HG03060 (cell line): ENCODE measurements at regions not wholly inside any gene's neighbourhood (a gene's known extent, or its start where the extent isn't known, plus 50 kb on each side); places are given as distances from the start of the nearest gene placed in this dataset.
"Not testable (repeated sequence)": the region's sequence is repeated elsewhere in the genome, so short reads cannot be mapped to it uniquely, and the experiment has no call there.

Source experiments
- ATAC-seq: cut with Tn5 transposase; IDR thresholded peaks from one replicate; pipeline ENCODE4 v1.9.1; 2021; ENCODE audit warnings: low read depth, moderate number of reproducible peaks; ENCODE audit not compliant: unreplicated experiment

- no peak for ATAC-seq
These were observed 101.2 kb downstream of the VPREB1 start for GRCh38 chr22:22345781-22346180.

DNA sequence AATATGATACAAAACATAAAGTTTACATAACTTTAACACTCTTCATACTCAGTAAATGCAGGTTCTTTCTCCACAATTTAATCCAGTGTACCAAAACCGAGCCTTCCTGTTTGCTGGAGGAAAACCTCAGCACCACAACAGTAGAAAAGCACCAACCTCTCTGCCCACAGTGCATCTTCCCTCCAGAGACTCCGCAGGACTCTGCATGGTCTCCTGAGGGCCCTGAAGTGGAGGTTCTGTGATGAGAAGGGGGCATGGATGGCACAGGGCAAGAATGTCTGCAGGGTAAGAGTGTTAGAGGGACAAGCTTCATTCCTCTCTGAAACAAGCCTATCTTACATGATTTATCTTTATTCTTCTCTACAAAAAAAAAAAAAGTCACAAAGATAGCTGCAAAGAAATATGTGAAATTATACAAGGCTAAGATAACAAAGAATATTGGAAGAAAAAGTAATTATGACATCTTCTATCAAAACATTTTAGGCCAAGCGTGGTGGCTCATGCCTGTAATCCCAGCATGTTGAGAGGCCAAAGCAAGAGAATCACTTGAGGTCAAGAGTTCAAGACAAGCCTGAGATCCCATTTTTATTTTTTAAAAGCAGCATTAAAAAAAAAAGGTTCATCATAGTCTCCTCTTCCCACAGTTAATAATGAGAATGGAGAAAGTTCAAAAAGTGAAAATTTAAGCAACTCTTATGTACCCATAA is 102.0 kb downstream of the VPREB1 start:
- no peak for ATAC-seq

GRCh38 chr22:22348127-22348814 is 103.7 kb downstream of the VPREB1 start:
- no peak for ATAC-seq

GRCh38 chr22:22348815-22349454 is 104.3 kb downstream of the VPREB1 start:
- no peak for ATAC-seq

- no peak for ATAC-seq
These were observed 104.9 kb downstream of the VPREB1 start for GRCh38 chr22:22349455-22349836.

GRCh38 chr22:22351366-22351765 is 106.8 kb downstream of the VPREB1 start:
- ATAC-seq = no peak

- ATAC-seq = no peak
These were observed 107.9 kb downstream of the VPREB1 start for GRCh38 chr22:22352371-22352999.

- no peak for ATAC-seq
These were observed 110.7 kb downstream of the VPREB1 start for GRCh38 chr22:22355096-22355834.

DNA sequence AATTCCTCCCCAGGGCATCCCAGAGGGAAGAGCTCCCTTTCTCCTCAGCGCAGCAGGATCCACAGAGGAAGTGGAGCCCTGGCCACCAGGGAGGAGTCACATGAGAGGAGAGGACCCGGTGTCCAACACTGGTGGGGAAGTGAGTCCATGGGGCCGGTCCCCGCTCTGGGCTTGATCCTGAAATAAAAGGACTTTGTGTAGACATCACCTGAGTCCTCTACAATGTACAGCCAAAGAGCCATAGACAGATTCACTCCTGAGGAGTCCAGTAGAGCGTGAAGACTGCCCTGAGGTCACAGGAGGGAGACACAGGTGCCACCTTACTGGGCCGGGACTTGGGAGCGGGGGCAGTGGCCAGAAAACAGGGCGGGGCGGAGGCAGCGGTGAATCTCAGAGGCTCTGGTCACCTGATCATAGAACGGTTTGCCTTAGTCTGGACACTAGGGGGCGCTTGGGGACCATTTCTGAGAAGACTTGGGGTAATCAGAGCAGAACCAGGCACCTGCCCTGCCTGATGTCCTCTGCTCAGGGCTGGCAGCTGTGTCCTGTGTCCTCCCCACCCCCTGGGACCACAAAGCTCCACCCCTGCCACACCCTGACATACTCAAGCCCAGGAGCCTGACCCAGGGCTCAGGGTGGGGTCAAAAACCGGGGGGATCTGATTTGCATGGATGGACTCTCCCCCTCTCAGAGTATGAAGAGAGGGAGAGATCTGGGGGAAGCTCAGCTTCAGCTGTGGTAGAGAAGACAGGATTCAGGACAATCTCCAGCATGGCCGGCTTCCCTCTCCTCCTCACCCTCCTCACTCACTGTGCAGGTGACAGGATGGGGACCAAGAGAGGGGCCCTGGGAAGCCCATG is 112.7 kb downstream of the VPREB1 start:
- ATAC-seq = no peak

- no peak for ATAC-seq
These were observed 113.6 kb downstream of the VPREB1 start for GRCh38 chr22:22358152-22358551.

DNA sequence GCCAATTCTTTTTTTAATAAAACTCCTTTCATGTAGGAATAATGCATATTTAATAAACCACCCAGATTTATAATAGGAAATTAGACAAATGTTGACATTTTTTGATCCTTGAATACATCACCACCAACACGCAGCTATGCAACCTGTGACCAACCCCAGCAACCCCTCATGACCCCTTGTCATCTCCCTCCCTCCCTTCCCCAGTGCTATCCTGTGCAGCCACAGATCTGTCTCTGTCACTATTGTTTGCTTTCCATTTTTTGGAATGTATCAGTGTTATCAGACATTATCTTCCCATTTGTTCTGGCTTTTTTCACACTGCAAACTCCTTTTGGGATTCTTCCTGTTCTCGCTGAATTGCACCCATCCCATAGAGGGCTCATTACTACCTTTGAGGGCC is 114.1 kb downstream of the VPREB1 start:
- no peak for ATAC-seq

DNA sequence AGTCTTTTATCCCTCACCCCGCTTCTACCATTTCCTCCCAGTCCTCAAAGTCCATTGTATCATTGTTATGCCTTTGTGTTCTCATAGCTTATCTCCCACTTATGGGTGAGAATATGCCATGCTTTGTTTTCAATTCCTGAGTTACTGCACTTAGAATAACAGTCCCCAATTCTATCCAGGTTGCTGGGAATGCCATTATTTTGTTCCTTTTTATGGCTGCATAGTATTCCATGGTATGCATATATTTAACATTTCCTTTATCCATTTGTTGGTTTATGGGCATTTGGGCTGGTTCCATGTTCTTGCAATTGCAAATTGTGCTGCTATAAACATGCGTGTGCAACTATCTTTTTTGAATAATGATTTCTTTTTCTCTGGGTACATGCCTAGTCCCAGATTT is 114.9 kb downstream of the VPREB1 start:
- no peak for ATAC-seq

DNA sequence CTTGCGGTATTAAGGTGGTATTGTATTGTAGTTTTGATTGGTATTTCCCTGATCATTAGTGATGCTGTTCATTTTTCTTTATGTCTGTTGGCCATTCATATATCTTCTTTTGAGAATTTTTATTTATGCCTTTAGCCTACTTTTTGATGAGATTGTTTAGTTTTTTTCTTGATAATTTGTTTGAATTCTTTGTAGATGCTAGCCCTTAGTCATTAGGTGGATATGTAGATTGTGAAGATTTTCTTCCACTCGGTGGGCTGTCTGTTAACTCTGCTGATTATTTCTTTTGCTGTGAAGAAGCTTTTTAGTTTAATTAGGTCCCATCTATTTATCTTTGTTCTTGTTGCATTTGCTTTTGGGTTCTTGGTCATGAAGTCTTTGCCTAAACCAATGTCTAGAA is 115.4 kb downstream of the VPREB1 start:
- ATAC-seq = no peak

DNA sequence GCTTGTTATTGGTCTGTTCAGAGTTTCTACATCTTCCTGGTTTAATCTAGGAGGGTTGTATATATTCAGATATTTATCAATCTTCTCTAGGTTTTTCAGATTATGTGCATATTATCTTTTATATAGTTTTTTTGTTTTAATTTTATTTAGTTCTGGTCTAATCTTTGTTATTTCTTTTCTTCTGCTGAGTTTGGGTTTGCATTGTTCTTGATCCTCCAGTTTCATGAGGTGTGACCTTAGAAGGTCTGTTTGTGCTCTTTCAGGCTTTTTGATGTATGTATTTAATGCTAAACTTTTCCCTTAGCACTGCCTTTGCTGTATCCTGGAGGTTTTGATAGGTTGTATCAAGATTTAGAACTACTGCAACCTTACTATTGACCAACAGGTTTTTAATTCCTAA is 117.7 kb downstream of the VPREB1 start:
- no peak for ATAC-seq

DNA sequence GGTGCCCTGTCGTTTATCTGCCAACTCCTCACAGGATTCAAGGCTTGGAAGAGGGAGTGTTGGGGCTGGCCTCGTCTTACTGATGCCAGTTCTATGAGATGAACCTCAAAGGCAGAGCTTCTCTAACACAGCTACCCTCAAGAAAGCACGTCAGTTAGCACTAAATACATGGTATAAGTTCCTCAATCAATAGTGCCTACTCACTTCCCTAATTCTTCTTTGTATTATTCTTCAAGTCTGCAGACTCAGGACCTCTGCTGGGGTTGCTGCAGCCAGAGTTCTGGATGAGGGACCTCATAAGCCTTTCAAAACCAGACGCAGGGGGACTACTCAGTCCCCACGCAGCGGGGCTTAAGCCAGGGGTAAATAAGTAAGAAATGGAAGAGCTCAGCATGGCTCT is 118.3 kb downstream of the VPREB1 start:
- ATAC-seq = no peak

GRCh38 chr22:22364207-22364606 is 119.6 kb downstream of the VPREB1 start:
- ATAC-seq = no peak

DNA sequence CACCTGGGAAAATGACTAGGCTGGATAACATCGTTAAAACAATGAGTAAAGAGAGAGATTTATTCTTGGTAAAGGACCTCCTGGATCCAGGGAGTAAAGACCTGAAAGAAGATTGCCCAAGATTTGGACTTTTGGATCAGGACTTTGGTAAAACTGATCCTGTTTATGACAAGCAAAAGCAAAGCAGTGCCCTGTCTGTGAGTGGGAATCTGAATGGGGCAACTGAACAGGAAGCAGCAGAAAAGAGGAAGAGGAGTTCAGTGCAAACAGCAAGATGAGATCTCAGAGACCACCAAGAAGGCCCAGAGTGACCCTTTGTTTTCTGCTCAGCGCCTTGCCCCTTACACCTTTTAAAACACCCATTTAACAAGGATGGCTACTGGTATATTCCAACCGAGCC is 122.0 kb downstream of the VPREB1 start:
- no peak for ATAC-seq

- ATAC-seq = no peak
These were observed 123.9 kb downstream of the VPREB1 start for GRCh38 chr22:22368516-22368915.

DNA sequence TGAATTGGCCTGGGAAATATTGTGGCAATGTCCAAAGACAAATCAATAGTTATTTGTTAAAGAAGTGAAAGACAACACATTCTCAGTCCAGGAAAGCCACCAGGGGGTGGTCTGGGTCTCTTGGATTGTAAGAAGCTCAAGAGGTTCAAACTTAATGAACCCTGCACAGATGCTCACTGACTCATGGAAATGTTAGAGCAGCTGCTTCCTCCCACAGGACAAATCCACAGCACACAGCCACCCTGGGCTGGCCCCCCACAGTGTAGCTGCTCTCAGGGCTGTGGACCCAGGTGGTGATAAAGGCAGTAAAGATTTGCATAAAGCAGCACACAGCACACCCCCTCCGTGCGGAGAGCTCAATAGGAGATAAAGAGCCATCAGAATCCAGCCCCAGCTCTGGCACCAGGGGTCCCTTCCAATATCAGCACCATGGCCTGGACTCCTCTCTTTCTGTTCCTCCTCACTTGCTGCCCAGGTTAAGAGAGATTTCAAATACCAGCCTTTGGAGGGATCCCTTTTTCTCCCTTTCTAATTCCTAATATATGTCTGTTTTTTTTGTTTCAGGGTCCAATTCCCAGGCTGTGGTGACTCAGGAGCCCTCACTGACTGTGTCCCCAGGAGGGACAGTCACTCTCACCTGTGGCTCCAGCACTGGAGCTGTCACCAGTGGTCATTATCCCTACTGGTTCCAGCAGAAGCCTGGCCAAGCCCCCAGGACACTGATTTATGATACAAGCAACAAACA is 124.8 kb downstream of the VPREB1 start:
- not testable (repeated sequence) for ATAC-seq
